Osteoblast (primary cell): ENCODE measurements at regions not wholly inside any gene's neighbourhood (a gene's known extent, or its start where the extent isn't known, plus 50 kb on each side); places are given as distances from the start of the nearest gene placed in this dataset.

Experiments used
- DNase-seq: peaks from one replicate; pipeline ENCODE4 v3.0.0; 2011; ENCODE audit warnings: low spot score, mixed read lengths; ENCODE audit not compliant: insufficient read length; ENCODE audit errors: missing footprints
- H2AFZ ChIP-seq: 2 replicates; pipeline ENCODE4 v1.6.0; 2011; ENCODE audit warnings: mild to moderate bottlenecking, low read length
- H3K27ac ChIP-seq: 2 replicates; pipeline ENCODE4 v1.5.1; 2011; ENCODE audit warnings: mild to moderate bottlenecking, low read depth, low read length, moderate library complexity
- H3K27me3 ChIP-seq: 2 replicates; pipeline ENCODE4 v1.6.0; 2012; ENCODE audit warnings: mild to moderate bottlenecking, control low read depth, inconsistent platforms, low read length, moderate library complexity; ENCODE audit not compliant: insufficient read depth
- H3K36me3 ChIP-seq: 2 replicates; pipeline ENCODE4 v1.5.1; 2011; ENCODE audit warnings: mild to moderate bottlenecking, low read length, control low read depth, moderate library complexity; ENCODE audit not compliant: insufficient read depth
- H3K4me1 ChIP-seq: 2 replicates; pipeline ENCODE4 v1.5.1; 2011; ENCODE audit warnings: mild to moderate bottlenecking, low read length, control low read depth, moderate library complexity; ENCODE audit not compliant: insufficient read depth
- H3K4me2 ChIP-seq: 2 replicates; pipeline ENCODE4 v1.6.0; 2011; ENCODE audit warnings: mild to moderate bottlenecking, low read length; ENCODE audit not compliant: insufficient read depth
- H3K4me3 ChIP-seq: fragments of 200-600 bp; sonication (generic); 3 replicates; pipeline ENCODE4 v1.5.1; 2012; ENCODE audit warnings: mild to moderate bottlenecking, low read length, inconsistent platforms; ENCODE audit not compliant: insufficient read depth
- H3K79me2 ChIP-seq: 2 replicates; pipeline ENCODE4 v1.6.0; 2012; ENCODE audit warnings: mild to moderate bottlenecking, low read length, control low read depth, inconsistent platforms; ENCODE audit not compliant: insufficient read depth
- H3K9me3 ChIP-seq: 2 replicates; pipeline ENCODE4 v1.5.1; 2011; ENCODE audit warnings: low read depth, low read length, control low read depth
- H4K20me1 ChIP-seq: 2 replicates; pipeline ENCODE4 v1.6.0; 2012; ENCODE audit warnings: mild to moderate bottlenecking, low read length, control low read depth; ENCODE audit not compliant: insufficient read depth
- TF ChIP-seq, protein P1 (sequence below): IDR thresholded peaks from 2 replicates; pipeline ENCODE4 v1.5.1; 2011; ENCODE audit warnings: mild to moderate bottlenecking, low read depth, low read length, moderate library complexity; ENCODE audit errors: extremely low read depth

DNA sequence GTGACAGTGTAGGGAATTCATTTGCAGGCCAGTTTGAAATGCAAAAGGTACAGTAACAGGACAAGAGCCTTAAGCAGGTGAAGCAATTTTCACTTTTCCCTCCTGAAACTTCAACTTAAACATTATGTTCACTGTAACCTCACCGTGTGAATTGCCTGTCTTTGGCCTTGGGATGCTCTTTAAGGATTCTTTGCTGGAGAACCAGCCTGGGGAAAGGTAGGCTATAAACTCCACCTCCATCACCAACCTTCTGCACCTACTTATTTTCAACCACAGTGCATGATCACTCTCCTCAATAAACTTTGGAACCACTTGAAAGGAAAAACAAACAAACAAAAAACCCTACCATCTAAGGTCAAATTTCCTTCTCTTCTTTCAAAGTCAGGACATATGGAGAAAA lies 300.5 kb downstream of the TLE1 start:
- peak overlapping the region; percentile 70 for H2AFZ ChIP-seq
- peak overlapping the region; percentile 87 for H3K27ac ChIP-seq
- H3K9me3 ChIP-seq, result no peaks in the 10 kb centered on the region
- no peak for DNase-seq
- H3K4me3 ChIP-seq, result peak overlapping the region; percentile 5
- peaks cover 18% of the 10 kb centered on the region for H3K4me1 ChIP-seq
- TF ChIP-seq, protein P1, sequence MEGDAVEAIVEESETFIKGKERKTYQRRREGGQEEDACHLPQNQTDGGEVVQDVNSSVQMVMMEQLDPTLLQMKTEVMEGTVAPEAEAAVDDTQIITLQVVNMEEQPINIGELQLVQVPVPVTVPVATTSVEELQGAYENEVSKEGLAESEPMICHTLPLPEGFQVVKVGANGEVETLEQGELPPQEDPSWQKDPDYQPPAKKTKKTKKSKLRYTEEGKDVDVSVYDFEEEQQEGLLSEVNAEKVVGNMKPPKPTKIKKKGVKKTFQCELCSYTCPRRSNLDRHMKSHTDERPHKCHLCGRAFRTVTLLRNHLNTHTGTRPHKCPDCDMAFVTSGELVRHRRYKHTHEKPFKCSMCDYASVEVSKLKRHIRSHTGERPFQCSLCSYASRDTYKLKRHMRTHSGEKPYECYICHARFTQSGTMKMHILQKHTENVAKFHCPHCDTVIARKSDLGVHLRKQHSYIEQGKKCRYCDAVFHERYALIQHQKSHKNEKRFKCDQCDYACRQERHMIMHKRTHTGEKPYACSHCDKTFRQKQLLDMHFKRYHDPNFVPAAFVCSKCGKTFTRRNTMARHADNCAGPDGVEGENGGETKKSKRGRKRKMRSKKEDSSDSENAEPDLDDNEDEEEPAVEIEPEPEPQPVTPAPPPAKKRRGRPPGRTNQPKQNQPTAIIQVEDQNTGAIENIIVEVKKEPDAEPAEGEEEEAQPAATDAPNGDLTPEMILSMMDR, result no peak
- no peaks in the 10 kb centered on the region for H3K36me3 ChIP-seq
- no peaks in the 10 kb centered on the region for H3K79me2 ChIP-seq
- no peaks in the 10 kb centered on the region for H4K20me1 ChIP-seq
- peak overlapping the region; percentile 57 for H3K4me2 ChIP-seq
- no peaks in the 10 kb centered on the region for H3K27me3 ChIP-seq

DNA sequence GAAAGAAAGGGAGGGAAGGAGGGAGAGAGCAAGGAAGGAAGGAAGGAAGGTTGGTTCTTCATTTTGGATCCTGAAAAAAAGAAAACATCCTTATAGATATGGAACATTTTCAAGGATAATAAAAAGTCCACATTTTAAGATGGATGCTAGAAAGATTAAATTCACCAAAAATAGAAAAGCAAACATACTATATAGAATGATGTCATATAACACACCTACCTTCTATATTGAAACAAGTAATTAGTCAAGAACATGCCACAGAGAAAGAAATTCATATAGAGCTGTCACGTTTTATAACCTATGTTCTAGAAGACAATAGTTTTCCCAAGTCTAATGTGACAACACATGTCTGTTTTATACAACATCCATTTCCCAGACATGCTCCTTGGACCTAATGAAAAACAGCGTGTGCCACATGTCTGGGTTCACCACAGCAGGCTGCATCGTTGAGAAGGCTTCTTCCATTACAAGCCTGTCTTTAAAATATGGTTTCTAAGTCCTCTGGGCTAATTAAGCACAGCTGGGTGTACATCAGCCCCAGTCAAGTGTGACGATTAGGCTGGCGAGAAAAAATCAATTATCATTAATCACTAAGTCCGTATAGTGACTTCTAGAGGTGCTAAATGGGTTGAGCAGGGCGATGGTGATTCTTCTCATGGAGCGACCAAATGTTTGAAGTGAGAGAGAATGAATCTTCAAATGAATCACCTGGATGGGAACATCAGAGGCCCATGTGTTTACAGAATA lies 301.8 kb downstream of the TLE1 start:
- H3K27me3 ChIP-seq, result no peaks in the 10 kb centered on the region
- H3K36me3 ChIP-seq, result no peaks in the 10 kb centered on the region
- no peaks in the 10 kb centered on the region for H4K20me1 ChIP-seq
- peaks cover 18% of the 10 kb centered on the region for H3K4me1 ChIP-seq
- no peak overlapping the region for H3K27ac ChIP-seq
- no peaks in the 10 kb centered on the region for H3K9me3 ChIP-seq
- TF ChIP-seq, protein P1, result no peak
- no peak overlapping the region for H3K4me3 ChIP-seq
- H2AFZ ChIP-seq, result no peak overlapping the region
- H3K79me2 ChIP-seq, result no peaks in the 10 kb centered on the region
- no peak for DNase-seq
- no peak overlapping the region for H3K4me2 ChIP-seq

- H3K4me1 ChIP-seq, result peaks cover 15% of the 10 kb centered on the region
- no peaks in the 10 kb centered on the region for H3K36me3 ChIP-seq
- H3K9me3 ChIP-seq, result no peaks in the 10 kb centered on the region
- no peak overlapping the region for H3K27ac ChIP-seq
- no peaks in the 10 kb centered on the region for H4K20me1 ChIP-seq
- H3K27me3 ChIP-seq, result no peaks in the 10 kb centered on the region
- no peaks in the 10 kb centered on the region for H3K79me2 ChIP-seq
- no peak overlapping the region for H3K4me3 ChIP-seq
- no peak overlapping the region for H3K4me2 ChIP-seq
- DNase-seq, result no peak
- TF ChIP-seq, protein P1, result no peak
- H2AFZ ChIP-seq, result no peak overlapping the region
Observed at GRCh38 chr9:81384911-81385310, 304.4 kb downstream of the TLE1 start.

- Histone ChIP-seq H3K36me3 (no peaks in the 10 kb centered on the region), H3K4me3 (no peak overlapping the region), H4K20me1 (no peaks in the 10 kb centered on the region), H3K79me2 (no peaks in the 10 kb centered on the region), H3K9me3 (no peaks in the 10 kb centered on the region), H3K4me2 (no peak overlapping the region), H3K27me3 (no peaks in the 10 kb centered on the region), H3K4me1 (peaks cover 3% of the 10 kb centered on the region), H3K27ac (no peak overlapping the region), H2AFZ (no peak overlapping the region)
- TF ChIP-seq, protein P1, result no peak
- no peak for DNase-seq
Observed at GRCh38 chr9:81382281-81382680, 307.1 kb downstream of the TLE1 start.
